CD14-positive monocyte (primary cell): ENCODE measurements at regions not wholly inside any gene's neighbourhood (a gene's known extent, or its start where the extent isn't known, plus 50 kb on each side); places are given as distances from the start of the nearest gene placed in this dataset.

ENCODE experiments used
- DNase-seq, 3 donors: peaks; one replicate each; pipeline ENCODE4 v3.0.0-alpha.2; 2011 to 2022
- H2AFZ ChIP-seq: 2 replicates; pipeline ENCODE4 v1.6.0; 2012; ENCODE audit warnings: mild to moderate bottlenecking, low read depth, low read length, inconsistent platforms; ENCODE audit not compliant: insufficient read depth, poor library complexity, severe bottlenecking
- H3K27ac ChIP-seq, 2 donors: 1 replicate in 1 of 2; 2 replicates in 1 of 2; pipeline ENCODE4 v1.5.1; 2012 to 2013; ENCODE audit warnings: low read length in 2 of 2, control low read depth in 1 of 2, inconsistent platforms in 1 of 2, low read depth in 1 of 2, mild to moderate bottlenecking in 1 of 2
- H3K27me3 ChIP-seq, 2 donors: one replicate each; pipeline versions ENCODE4 v1.6.0 to v1.6.1; 2011 to 2013; ENCODE audit warnings: low read length in 2 of 2; ENCODE audit not compliant: control insufficient read depth in 2 of 2, insufficient read depth in 2 of 2
- H3K36me3 ChIP-seq, 2 donors: replicated peaks in 1 of 2; 1 replicate in 1 of 2; 2 replicates in 1 of 2; pipeline versions ENCODE4 v1.5.1 to v1.6.1; 2012 to 2013; ENCODE audit warnings: low read length in 2 of 2, control low read depth in 1 of 2, inconsistent platforms in 1 of 2, mild to moderate bottlenecking in 1 of 2; ENCODE audit not compliant: insufficient read depth in 2 of 2, control insufficient read depth in 1 of 2
- H3K4me1 ChIP-seq, 2 donors: 1 replicate in 1 of 2; 2 replicates in 1 of 2; pipeline versions ENCODE4 v1.5.1 to v1.6.1; 2012 to 2013; ENCODE audit warnings: low read length in 2 of 2, control low read depth in 1 of 2, inconsistent platforms in 1 of 2, mild to moderate bottlenecking in 1 of 2, moderate library complexity in 1 of 2; ENCODE audit not compliant: insufficient read depth in 2 of 2, control insufficient read depth in 1 of 2
- H3K4me2 ChIP-seq: replicated peaks from 2 replicates; pipeline ENCODE3; 2012; ENCODE audit warnings: low read length, moderate library complexity, mild to moderate bottlenecking; ENCODE audit not compliant: poor library complexity, severe bottlenecking; ENCODE audit errors: extremely low read depth
- H3K4me3 ChIP-seq, 3 experiments: fragments of 200-600 bp in 1 of 3; sonication (generic) in 1 of 3; replicated peaks in 1 of 3; 1 replicate in 2 of 3; 2 replicates in 1 of 3; pipeline ENCODE4 v1.5.1; 2011 to 2013; ENCODE audit warnings: low read length in 3 of 3, mild to moderate bottlenecking in 3 of 3, control low read depth in 2 of 3, low read depth in 2 of 3, inconsistent platforms in 1 of 3, moderate library complexity in 1 of 3
- H3K79me2 ChIP-seq: 2 replicates; pipeline ENCODE4 v1.6.0; 2012; ENCODE audit warnings: mild to moderate bottlenecking, control low read depth, inconsistent platforms, low read length, moderate library complexity; ENCODE audit not compliant: insufficient read depth
- H3K9ac ChIP-seq: 2 replicates; pipeline ENCODE4 v1.6.0; 2017; ENCODE audit warnings: low read length, mild to moderate bottlenecking; ENCODE audit not compliant: insufficient read depth, poor library complexity, severe bottlenecking
- H3K9me3 ChIP-seq, 2 donors: replicated peaks in 1 of 2; 1 replicate in 1 of 2; 2 replicates in 1 of 2; pipeline versions ENCODE4 v1.5.1 to v1.6.1; 2012 to 2013; ENCODE audit warnings: low read length in 2 of 2, control low read depth in 1 of 2; ENCODE audit not compliant: control insufficient read depth in 1 of 2, insufficient read depth in 1 of 2
- H4K20me1 ChIP-seq: 2 replicates; pipeline ENCODE4 v1.6.0; 2012; ENCODE audit warnings: mild to moderate bottlenecking, low read length, control low read depth, moderate library complexity; ENCODE audit not compliant: insufficient read depth
- H3K27ac Mint-ChIP-seq, 7 donors: one replicate each; pipeline ENCODE4 v1.8.0; 2020; ENCODE audit warnings: mild to moderate bottlenecking in 7 of 7, mixed read lengths in 7 of 7, moderate library complexity in 6 of 7, inconsistent platforms in 2 of 7
- H3K27me3 Mint-ChIP-seq, 3 donors: one replicate each; pipeline ENCODE4 v1.8.0; 2021 to 2022; ENCODE audit warnings: low read depth in 3 of 3, mild to moderate bottlenecking in 3 of 3, mixed read lengths in 3 of 3, moderate library complexity in 3 of 3, inconsistent platforms in 1 of 3
- H3K36me3 Mint-ChIP-seq, 2 donors: one replicate each; pipeline ENCODE4 v1.8.0; 2020; ENCODE audit warnings: mixed read lengths in 2 of 2, inconsistent platforms in 1 of 2, mild to moderate bottlenecking in 1 of 2
- H3K4me1 Mint-ChIP-seq: one replicate; pipeline ENCODE4 v1.8.0; 2020; ENCODE audit warnings: mild to moderate bottlenecking, mixed read lengths
- H3K4me3 Mint-ChIP-seq, 2 donors: one replicate each; pipeline ENCODE4 v1.8.0; 2020; ENCODE audit warnings: mild to moderate bottlenecking in 2 of 2, mixed read lengths in 2 of 2, moderate library complexity in 1 of 2
- H3K9me3 Mint-ChIP-seq, 7 donors: one replicate each; pipeline ENCODE4 v1.8.0; 2020 to 2022; ENCODE audit warnings: mixed read lengths in 7 of 7, mild to moderate bottlenecking in 6 of 7, moderate library complexity in 6 of 7, inconsistent platforms in 2 of 7
- CTCF ChIP-seq: fragments of 200-600 bp; IDR thresholded peaks from one replicate; pipeline ENCODE4 v1.8.0; 2022; ENCODE audit warnings: antibody characterized with exemption, mild to moderate bottlenecking
- WGBS: methylation state at CpG from one replicate; pipeline ENCODE4 v1.1.5; 2013; ENCODE audit warnings: missing lambda C conversion rate; ENCODE audit not compliant: insufficient coverage; 5-methylcytosine and 5-hydroxymethylcytosine counted together
- intact Hi-C, 2 donors: fragments of 100-400 bp; cut with micrococcal nuclease; formaldehyde crosslinking; loops; one replicate each; pipeline versions ENCODE4 v1.15.0 to v1.15.1; 2023

- DNase-seq, result no peak
- H3K4me1 Mint-ChIP-seq, result no peaks in the 10 kb centered on the region
- Histone ChIP-seq H3K27me3 (no peaks in the 10 kb centered on the region), H3K9me3 (no peaks in the 10 kb centered on the region), H2AFZ (no peak overlapping the region), H3K4me3 (no peak overlapping the region), H3K36me3 (no peaks in the 10 kb centered on the region), H3K27ac (no peak overlapping the region), H3K4me1 (no peaks in the 10 kb centered on the region), H3K79me2 (no peaks in the 10 kb centered on the region), H3K4me2 (no peak overlapping the region), H4K20me1 (no peaks in the 10 kb centered on the region), H3K9ac (no peak overlapping the region)
- no peak overlapping the region for H3K27ac Mint-ChIP-seq
- no peak overlapping the region for H3K4me3 Mint-ChIP-seq
- H3K27me3 Mint-ChIP-seq, result no peaks in the 10 kb centered on the region
- H3K36me3 Mint-ChIP-seq, result no peaks in the 10 kb centered on the region
- H3K9me3 Mint-ChIP-seq, result peaks cover 0 to 2% (median 0%) of the 10 kb centered on the region in 7 donors
- no peak for TF ChIP-seq CTCF
- WGBS, result no CpG with 5 or more reads among the region's 2 CpGs
- intact Hi-C loops, result no loop called here
These were observed 497.6 kb downstream of the PRR32 start for GRCh38 chrX:127317159-127317558.

- Histone ChIP-seq H3K9ac (no peak overlapping the region), H3K36me3 (no peaks in the 10 kb centered on the region), H3K27me3 (no peaks in the 10 kb centered on the region), H3K4me3 (no peak overlapping the region), H3K9me3 (no peaks in the 10 kb centered on the region), H3K27ac (no peak overlapping the region), H3K79me2 (no peaks in the 10 kb centered on the region), H3K4me2 (no peak overlapping the region), H4K20me1 (no peaks in the 10 kb centered on the region), H3K4me1 (no peaks in the 10 kb centered on the region), H2AFZ (no peak overlapping the region)
- WGBS, result no CpG with 5 or more reads among the region's 4 CpGs
- H3K27ac Mint-ChIP-seq, result no peak overlapping the region
- H3K9me3 Mint-ChIP-seq, result no peaks in the 10 kb centered on the region
- intact Hi-C loops, result no loop called here
- no peak for TF ChIP-seq CTCF
- DNase-seq, result no peak
- H3K27me3 Mint-ChIP-seq, result no peaks in the 10 kb centered on the region
- H3K4me3 Mint-ChIP-seq, result no peak overlapping the region
- H3K4me1 Mint-ChIP-seq, result no peaks in the 10 kb centered on the region
- H3K36me3 Mint-ChIP-seq, result no peaks in the 10 kb centered on the region
These were observed 504.6 kb downstream of the PRR32 start for GRCh38 chrX:127324128-127324527.
